ENCODE measurements at regions not wholly inside any gene's neighbourhood (a gene's known extent, or its start where the extent isn't known, plus 50 kb on each side); places are given as distances from the start of the nearest gene placed in this dataset.

DNA sequence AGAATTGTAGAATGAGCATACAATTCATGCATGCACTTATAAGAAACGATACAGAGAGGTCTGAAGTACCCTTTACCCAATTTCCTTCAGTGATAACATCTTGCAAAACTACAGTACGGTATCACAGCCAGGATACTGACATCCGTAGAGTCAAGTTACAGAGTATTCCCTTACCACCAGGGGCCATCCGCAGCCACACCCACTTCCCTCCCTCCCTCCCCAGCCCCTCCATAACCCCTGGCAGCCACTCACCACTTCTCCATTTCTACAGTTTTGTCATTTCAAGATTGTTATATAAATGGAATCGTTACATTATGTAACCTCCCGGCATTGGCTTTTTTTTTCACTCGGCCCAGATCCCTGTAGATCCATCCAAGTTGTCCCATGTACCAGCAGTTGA, 113.6 kb upstream of the RET start:
- TF ChIP-seq CTCF (IDR thresholded peaks at IDR 0.05), result no peak
- TF ChIP-seq POLR2AphosphoS5 (IDR thresholded peaks at IDR 0.05; ENCODE audit: low read depth, low read length), result no peak
- TF ChIP-seq, protein P1, sequence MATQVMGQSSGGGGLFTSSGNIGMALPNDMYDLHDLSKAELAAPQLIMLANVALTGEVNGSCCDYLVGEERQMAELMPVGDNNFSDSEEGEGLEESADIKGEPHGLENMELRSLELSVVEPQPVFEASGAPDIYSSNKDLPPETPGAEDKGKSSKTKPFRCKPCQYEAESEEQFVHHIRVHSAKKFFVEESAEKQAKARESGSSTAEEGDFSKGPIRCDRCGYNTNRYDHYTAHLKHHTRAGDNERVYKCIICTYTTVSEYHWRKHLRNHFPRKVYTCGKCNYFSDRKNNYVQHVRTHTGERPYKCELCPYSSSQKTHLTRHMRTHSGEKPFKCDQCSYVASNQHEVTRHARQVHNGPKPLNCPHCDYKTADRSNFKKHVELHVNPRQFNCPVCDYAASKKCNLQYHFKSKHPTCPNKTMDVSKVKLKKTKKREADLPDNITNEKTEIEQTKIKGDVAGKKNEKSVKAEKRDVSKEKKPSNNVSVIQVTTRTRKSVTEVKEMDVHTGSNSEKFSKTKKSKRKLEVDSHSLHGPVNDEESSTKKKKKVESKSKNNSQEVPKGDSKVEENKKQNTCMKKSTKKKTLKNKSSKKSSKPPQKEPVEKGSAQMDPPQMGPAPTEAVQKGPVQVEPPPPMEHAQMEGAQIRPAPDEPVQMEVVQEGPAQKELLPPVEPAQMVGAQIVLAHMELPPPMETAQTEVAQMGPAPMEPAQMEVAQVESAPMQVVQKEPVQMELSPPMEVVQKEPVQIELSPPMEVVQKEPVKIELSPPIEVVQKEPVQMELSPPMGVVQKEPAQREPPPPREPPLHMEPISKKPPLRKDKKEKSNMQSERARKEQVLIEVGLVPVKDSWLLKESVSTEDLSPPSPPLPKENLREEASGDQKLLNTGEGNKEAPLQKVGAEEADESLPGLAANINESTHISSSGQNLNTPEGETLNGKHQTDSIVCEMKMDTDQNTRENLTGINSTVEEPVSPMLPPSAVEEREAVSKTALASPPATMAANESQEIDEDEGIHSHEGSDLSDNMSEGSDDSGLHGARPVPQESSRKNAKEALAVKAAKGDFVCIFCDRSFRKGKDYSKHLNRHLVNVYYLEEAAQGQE (IDR thresholded peaks at IDR 0.05; ENCODE audit: insufficient read depth in 1 of 2, low read depth in 2 of 2, low read length in 1 of 2), result no peak
